ENCODE measurements at regions not wholly inside any gene's neighbourhood (a gene's known extent, or its start where the extent isn't known, plus 50 kb on each side); places are given as distances from the start of the nearest gene placed in this dataset.
"Not testable (repeated sequence)": the region's sequence is repeated elsewhere in the genome, so short reads cannot be mapped to it uniquely, and the experiment has no call there.

DNA sequence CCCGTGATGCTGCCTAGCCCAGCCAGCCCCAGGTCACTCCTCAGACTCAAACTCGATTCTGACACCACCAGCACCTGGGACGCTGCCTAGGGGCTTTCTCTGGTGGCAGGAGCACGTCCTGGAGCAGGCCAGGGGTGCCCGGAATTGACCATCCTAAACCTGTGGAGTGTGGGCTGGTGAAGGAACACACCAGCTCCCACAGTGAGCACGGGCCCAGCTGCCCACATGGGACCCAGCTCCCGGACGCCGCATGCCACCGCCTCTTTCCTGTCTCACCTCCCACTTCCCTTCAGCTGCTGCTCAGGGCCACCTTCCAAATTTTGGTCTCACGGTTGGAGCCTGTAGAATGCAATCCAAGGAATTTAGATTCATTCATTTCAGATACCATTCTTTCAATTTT lies 50.4 kb upstream of the TNK2 start:
- TF ChIP-seq, protein P1, sequence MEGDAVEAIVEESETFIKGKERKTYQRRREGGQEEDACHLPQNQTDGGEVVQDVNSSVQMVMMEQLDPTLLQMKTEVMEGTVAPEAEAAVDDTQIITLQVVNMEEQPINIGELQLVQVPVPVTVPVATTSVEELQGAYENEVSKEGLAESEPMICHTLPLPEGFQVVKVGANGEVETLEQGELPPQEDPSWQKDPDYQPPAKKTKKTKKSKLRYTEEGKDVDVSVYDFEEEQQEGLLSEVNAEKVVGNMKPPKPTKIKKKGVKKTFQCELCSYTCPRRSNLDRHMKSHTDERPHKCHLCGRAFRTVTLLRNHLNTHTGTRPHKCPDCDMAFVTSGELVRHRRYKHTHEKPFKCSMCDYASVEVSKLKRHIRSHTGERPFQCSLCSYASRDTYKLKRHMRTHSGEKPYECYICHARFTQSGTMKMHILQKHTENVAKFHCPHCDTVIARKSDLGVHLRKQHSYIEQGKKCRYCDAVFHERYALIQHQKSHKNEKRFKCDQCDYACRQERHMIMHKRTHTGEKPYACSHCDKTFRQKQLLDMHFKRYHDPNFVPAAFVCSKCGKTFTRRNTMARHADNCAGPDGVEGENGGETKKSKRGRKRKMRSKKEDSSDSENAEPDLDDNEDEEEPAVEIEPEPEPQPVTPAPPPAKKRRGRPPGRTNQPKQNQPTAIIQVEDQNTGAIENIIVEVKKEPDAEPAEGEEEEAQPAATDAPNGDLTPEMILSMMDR (conservative IDR thresholded peaks at IDR 0.05 in 1 of 2, IDR thresholded peaks at IDR 0.05 in 1 of 2; ENCODE audit: low read depth in 1 of 2, low read length in 2 of 2), result not testable (repeated sequence)
- not testable (repeated sequence) for TF ChIP-seq EZH2 (IDR thresholded peaks at IDR 0.05; ENCODE audit: low read length, missing control alignments)

Measured in fibroblast of lung (primary cell).